Endothelial cell of umbilical vein (primary cell): ENCODE measurements at regions not wholly inside any gene's neighbourhood (a gene's known extent, or its start where the extent isn't known, plus 50 kb on each side); places are given as distances from the start of the nearest gene placed in this dataset.

ENCODE experiments used
- CTCF ChIP-seq, 2 donors: IDR thresholded peaks; 1 replicate in 1 of 2; 2 replicates in 1 of 2; pipeline ENCODE4 v1.5.1; 2011; ENCODE audit warnings: low read length in 2 of 2, mild to moderate bottlenecking in 2 of 2, moderate library complexity in 2 of 2, control low read depth in 1 of 2, inconsistent platforms in 1 of 2, low read depth in 1 of 2; ENCODE audit not compliant: insufficient read depth in 1 of 2; ENCODE audit errors: extremely low read depth in 1 of 2
- EZH2 ChIP-seq: IDR thresholded peaks from 2 replicates; pipeline ENCODE4 v1.6.1; 2012; ENCODE audit warnings: borderline replicate concordance, low read depth, mild to moderate bottlenecking, moderate library complexity, low read length, inconsistent platforms; ENCODE audit not compliant: severe bottlenecking
- FOS ChIP-seq: IDR thresholded peaks from 2 replicates; pipeline ENCODE4 v1.6.1; 2011; ENCODE audit warnings: mild to moderate bottlenecking, low read length, moderate library complexity, borderline replicate concordance; ENCODE audit not compliant: insufficient read depth
- MAX ChIP-seq: IDR thresholded peaks from 2 replicates; pipeline ENCODE4 v1.6.1; 2011; ENCODE audit not compliant: insufficient read depth, insufficient read length

- TF ChIP-seq FOS (no peak), CTCF (IDR thresholded peaks at IDR 0.05; ENCODE audit: extremely low read depth in 1 of 2, insufficient read depth in 1 of 2, low read depth in 1 of 2, low read length in 2 of 2) (no peak), MAX (no peak), EZH2 (no peak)
These were observed 102.5 kb upstream of the SOX2 start for GRCh38 chr3:181609030-181609767.
